Colon (tissue), 2 donors: ENCODE measurements at regions not wholly inside any gene's neighbourhood (a gene's known extent, or its start where the extent isn't known, plus 50 kb on each side); places are given as distances from the start of the nearest gene placed in this dataset.

Experiments
- FAIRE-seq: peaks from 2 replicates; lab custom pipeline; 2012; peaks lifted over from hg19 to GRCh38; lab: Jason Lieb, UNC
- donor health status: control.
- donor health status: control.

GRCh38 chr16:73350707-73351452 is 303.0 kb upstream of the ZFHX3 start:
- FAIRE-seq: no peak

GRCh38 chr16:73347500-73348375 is 299.8 kb upstream of the ZFHX3 start:
- FAIRE-seq: no peak

- FAIRE-seq: no peak
Measured at GRCh38 chr16:73339821-73340220, 291.9 kb upstream of the ZFHX3 start.

- no peak for FAIRE-seq
Measured at GRCh38 chr16:73337373-73338296, 289.7 kb upstream of the ZFHX3 start.

- no peak for FAIRE-seq
Measured at GRCh38 chr16:73329358-73330286, 281.7 kb upstream of the ZFHX3 start.

- FAIRE-seq: no peak
Measured at GRCh38 chr16:73326770-73327470, 279.0 kb upstream of the ZFHX3 start.

- FAIRE-seq: no peak
Measured at GRCh38 chr16:73326221-73326620, 278.3 kb upstream of the ZFHX3 start.

GRCh38 chr16:73323880-73324279 is 276.0 kb upstream of the ZFHX3 start:
- FAIRE-seq: no peak

- no peak for FAIRE-seq
Measured at GRCh38 chr16:73322856-73323255, 274.9 kb upstream of the ZFHX3 start.

GRCh38 chr16:73321853-73322252 is 273.9 kb upstream of the ZFHX3 start:
- no peak for FAIRE-seq

- no peak for FAIRE-seq
Measured at GRCh38 chr16:73319737-73320136, 271.8 kb upstream of the ZFHX3 start.

- FAIRE-seq: no peak
Measured at GRCh38 chr16:73319261-73319660, 271.3 kb upstream of the ZFHX3 start.

GRCh38 chr16:73317321-73317857 is 269.5 kb upstream of the ZFHX3 start:
- no peak for FAIRE-seq

- FAIRE-seq: no peak
Measured at GRCh38 chr16:73315645-73316044, 267.7 kb upstream of the ZFHX3 start.

- FAIRE-seq: no peak
Measured at GRCh38 chr16:73313950-73314349, 266.0 kb upstream of the ZFHX3 start.

- FAIRE-seq: no peak
Measured at GRCh38 chr16:73311857-73312723, 264.2 kb upstream of the ZFHX3 start.

GRCh38 chr16:73308771-73309170 is 260.8 kb upstream of the ZFHX3 start:
- no peak for FAIRE-seq

- FAIRE-seq: no peak
Measured at GRCh38 chr16:73306901-73307413, 259.0 kb upstream of the ZFHX3 start.
